Kidney (tissue), 13 donors: ENCODE measurements at regions not wholly inside any gene's neighbourhood (a gene's known extent, or its start where the extent isn't known, plus 50 kb on each side); places are given as distances from the start of the nearest gene placed in this dataset.
A peak's percentile ranks its signal among the peaks of the same experiment; 100 is the strongest.

Experiments used
- DNase-seq, 5 donors: peaks; one replicate each; pipeline ENCODE4 v3.0.0-alpha.2; 2013 to 2020
- FAIRE-seq: peaks from 2 replicates; lab custom pipeline; 2012; peaks lifted over from hg19 to GRCh38; lab: Jason Lieb, UNC
- H3K27ac ChIP-seq, 2 donors: one replicate each; pipeline ENCODE4 v1.7.0; 2013; ENCODE audit warnings: low read depth in 2 of 2, low read length in 2 of 2, inconsistent platforms in 1 of 2
- H3K27me3 ChIP-seq: one replicate; pipeline ENCODE4 v1.7.1; 2013; ENCODE audit warnings: low read length, inconsistent platforms; ENCODE audit not compliant: control insufficient read depth, insufficient read depth
- H3K36me3 ChIP-seq, 3 donors: one replicate each; pipeline versions ENCODE4 v1.7.0 to v1.7.1; 2013; ENCODE audit warnings: low read length in 3 of 3, control low read depth in 1 of 3, inconsistent platforms in 1 of 3; ENCODE audit not compliant: insufficient read depth in 3 of 3, control insufficient read depth in 2 of 3
- H3K4me1 ChIP-seq, 3 donors: one replicate each; pipeline versions ENCODE4 v1.7.0 to v1.7.1; 2013; ENCODE audit warnings: low read length in 3 of 3, inconsistent platforms in 1 of 3, low read depth in 1 of 3; ENCODE audit not compliant: control insufficient read depth in 2 of 3, insufficient read depth in 2 of 3
- H3K4me3 ChIP-seq, 3 donors: one replicate each; pipeline versions ENCODE4 v1.7.0 to v1.8.1; 2013; ENCODE audit warnings: low read length in 3 of 3, control low read depth in 1 of 3, inconsistent platforms in 1 of 3
- H3K9ac ChIP-seq, 3 donors: one replicate each; pipeline versions ENCODE4 v1.7.0 to v1.7.1; 2013; ENCODE audit warnings: low read length in 3 of 3, control low read depth in 1 of 3, inconsistent platforms in 1 of 3
- H3K9me3 ChIP-seq, 3 donors: one replicate each; pipeline versions ENCODE4 v1.7.0 to v1.7.1; 2013; ENCODE audit warnings: low read length in 3 of 3, control low read depth in 1 of 3, inconsistent platforms in 1 of 3; ENCODE audit not compliant: control insufficient read depth in 2 of 3, insufficient read depth in 1 of 3
- intact Hi-C: fragments of 100-400 bp; cut with DNase I; formaldehyde crosslinking; loops from one replicate; pipeline ENCODE4 v1.11.1; 2022
- TF ChIP-seq, protein P1 (sequence below): IDR thresholded peaks from 3 replicates; pipeline ENCODE4 v1.5.1; 2012; ENCODE audit warnings: mild to moderate bottlenecking, moderate library complexity, borderline replicate concordance; ENCODE audit not compliant: insufficient read depth; ENCODE audit errors: extremely low read depth
- donor health status: control.
- donor health status: control.
- donor health status: control.
- donor health status: control.
- donor health status: control.
- donor health status: DM: yes; HTN: yes; CAD: no.
- donor health status: Normal renal cell carcinoma (clear cell type).

DNA sequence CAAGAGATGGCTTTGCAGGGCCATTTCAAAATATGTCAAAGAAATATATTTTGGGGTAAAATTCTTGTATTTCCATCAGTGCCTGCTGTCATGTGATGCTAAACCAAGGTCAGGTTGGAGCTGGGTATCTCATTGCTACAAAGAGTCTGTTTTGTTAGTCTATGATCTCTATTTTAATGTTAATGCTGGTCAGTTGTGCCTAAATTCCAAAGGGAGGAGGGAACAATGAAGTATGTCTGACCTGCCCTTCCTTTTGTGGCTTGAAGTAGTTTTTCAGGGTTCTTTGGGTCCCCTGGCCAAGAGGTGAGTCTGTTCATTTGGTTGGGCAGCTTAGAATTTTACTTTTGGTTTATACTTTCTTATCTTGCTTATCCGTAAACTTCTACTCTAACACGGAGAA is 61.6 kb upstream of the DYNAP start:
- H3K36me3 ChIP-seq, result no peaks in the 10 kb centered on the region
- TF ChIP-seq, protein P1, sequence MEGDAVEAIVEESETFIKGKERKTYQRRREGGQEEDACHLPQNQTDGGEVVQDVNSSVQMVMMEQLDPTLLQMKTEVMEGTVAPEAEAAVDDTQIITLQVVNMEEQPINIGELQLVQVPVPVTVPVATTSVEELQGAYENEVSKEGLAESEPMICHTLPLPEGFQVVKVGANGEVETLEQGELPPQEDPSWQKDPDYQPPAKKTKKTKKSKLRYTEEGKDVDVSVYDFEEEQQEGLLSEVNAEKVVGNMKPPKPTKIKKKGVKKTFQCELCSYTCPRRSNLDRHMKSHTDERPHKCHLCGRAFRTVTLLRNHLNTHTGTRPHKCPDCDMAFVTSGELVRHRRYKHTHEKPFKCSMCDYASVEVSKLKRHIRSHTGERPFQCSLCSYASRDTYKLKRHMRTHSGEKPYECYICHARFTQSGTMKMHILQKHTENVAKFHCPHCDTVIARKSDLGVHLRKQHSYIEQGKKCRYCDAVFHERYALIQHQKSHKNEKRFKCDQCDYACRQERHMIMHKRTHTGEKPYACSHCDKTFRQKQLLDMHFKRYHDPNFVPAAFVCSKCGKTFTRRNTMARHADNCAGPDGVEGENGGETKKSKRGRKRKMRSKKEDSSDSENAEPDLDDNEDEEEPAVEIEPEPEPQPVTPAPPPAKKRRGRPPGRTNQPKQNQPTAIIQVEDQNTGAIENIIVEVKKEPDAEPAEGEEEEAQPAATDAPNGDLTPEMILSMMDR, result no peak
- no peak overlapping the region for H3K4me3 ChIP-seq
- no peak overlapping the region for H3K9ac ChIP-seq
- H3K27ac ChIP-seq, result no peak overlapping the region
- H3K27me3 ChIP-seq, result no peaks in the 10 kb centered on the region
- no peak for FAIRE-seq
- intact Hi-C loops, result no loop called here
- DNase-seq, result no peak
- H3K9me3 ChIP-seq, result no peaks in the 10 kb centered on the region
- no peaks in the 10 kb centered on the region for H3K4me1 ChIP-seq

GRCh38 chr18:54530285-54530684 is 60.8 kb upstream of the DYNAP start:
- no peaks in the 10 kb centered on the region for H3K36me3 ChIP-seq
- H3K9ac ChIP-seq, result no peak overlapping the region
- FAIRE-seq (no peak), DNase-seq (no peak)
- H3K27me3 ChIP-seq, result no peaks in the 10 kb centered on the region
- no peak overlapping the region for H3K4me3 ChIP-seq
- intact Hi-C loops, result no loop called here
- TF ChIP-seq, protein P1, result no peak
- H3K4me1 ChIP-seq, result no peaks in the 10 kb centered on the region
- H3K9me3 ChIP-seq, result peaks cover 0 to 2% (median 0%) of the 10 kb centered on the region in 3 donors
- H3K27ac ChIP-seq, result no peak overlapping the region

DNA sequence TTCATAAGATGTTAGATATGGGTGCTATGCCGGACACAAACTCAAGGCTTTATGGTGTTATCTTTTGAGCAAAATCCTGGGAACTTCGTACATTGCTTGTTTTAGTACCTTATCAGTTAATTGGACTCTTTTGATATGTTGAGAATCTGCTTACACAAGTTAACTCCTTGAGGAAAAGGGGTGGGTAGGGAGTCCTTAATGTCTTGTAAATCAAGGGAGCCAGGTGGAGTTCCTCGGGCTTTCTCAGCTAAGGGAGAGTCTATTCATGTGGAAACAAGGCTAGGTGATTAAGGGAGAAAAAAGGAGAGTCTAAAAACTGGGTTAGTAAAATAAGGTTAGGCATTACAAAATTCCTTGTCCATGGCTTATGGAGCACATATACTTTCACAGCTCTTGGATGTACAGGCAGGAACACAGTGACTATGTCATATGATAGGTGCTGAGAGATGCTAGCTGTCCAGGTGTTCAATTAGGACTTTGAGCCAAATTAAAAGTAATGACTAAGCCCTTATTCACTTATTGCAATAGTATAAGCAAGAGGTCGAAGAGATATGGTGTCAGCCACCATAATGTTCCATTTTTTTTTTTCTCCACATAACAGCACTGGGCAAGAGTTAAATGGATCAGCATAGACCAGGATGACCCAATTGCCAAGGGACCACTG is 59.5 kb upstream of the DYNAP start:
- intact Hi-C loops, result no loop called here
- peak in 2 of 5 donors; percentile 9 to 10 for DNase-seq
- peaks cover 0 to 2% (median 0%) of the 10 kb centered on the region in 3 donors for H3K9me3 ChIP-seq

More for the DNA sequence above, 59.5 kb upstream of the DYNAP start:
- H3K27ac ChIP-seq, result no peak overlapping the region
- FAIRE-seq, result no peak
- TF ChIP-seq, protein P1, result no peak
- no peak overlapping the region for H3K9ac ChIP-seq
- H3K36me3 ChIP-seq, result no peaks in the 10 kb centered on the region
- H3K4me3 ChIP-seq, result no peak overlapping the region
- H3K27me3 ChIP-seq, result no peaks in the 10 kb centered on the region
- H3K4me1 ChIP-seq, result no peaks in the 10 kb centered on the region
